ENCODE measurements at regions not wholly inside any gene's neighbourhood (a gene's known extent, or its start where the extent isn't known, plus 50 kb on each side); places are given as distances from the start of the nearest gene placed in this dataset.
"Not testable (repeated sequence)": the region's sequence is repeated elsewhere in the genome, so short reads cannot be mapped to it uniquely, and the experiment has no call there.

GRCh38 chr1:91148641-91149069 lies 126.8 kb upstream of the ZNF644 start:
- no peak for DNase-seq

DNA sequence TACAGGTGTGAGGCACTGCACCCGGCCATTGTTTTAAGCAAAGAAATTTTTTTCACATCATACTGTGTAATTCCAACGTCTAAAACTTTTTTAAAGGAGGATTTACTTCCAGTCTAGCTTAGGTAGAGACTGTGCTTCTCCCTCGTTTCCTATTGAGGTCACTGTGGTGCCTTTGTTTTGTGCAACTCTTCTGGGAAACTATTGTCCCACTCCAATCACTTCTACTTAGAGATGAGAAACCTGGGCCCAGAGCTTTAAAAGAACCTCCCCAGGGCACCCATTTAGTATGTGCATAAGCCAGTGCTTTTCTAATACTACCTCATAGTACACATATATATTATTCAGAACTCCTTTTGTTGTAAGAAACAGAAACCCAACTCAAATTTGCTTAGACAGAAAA lies 120.0 kb upstream of the ZNF644 start:
- DNase-seq = no peak

DNA sequence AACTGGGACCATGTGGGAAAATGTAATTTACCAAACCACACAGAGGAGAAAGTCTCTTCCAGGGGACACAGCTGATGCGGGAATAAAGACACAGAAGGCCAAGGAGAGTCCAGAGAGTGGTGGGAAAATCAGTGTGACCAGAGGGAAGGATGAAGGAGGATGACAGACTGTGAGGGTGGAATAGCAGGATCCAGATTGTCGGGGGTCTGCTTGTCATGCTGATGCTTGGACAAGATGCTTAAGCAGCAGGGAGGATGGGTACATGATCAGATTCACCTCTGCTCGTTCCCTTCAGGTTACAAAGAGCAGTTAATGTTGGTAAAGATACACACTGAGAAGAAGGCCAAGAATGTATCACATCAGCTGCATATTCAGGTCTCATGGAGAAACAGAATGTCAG lies 117.1 kb upstream of the ZNF644 start:
- no peak for DNase-seq

- DNase-seq = no peak
Observed at GRCh38 chr1:91137173-91137852, 115.5 kb upstream of the ZNF644 start.

DNA sequence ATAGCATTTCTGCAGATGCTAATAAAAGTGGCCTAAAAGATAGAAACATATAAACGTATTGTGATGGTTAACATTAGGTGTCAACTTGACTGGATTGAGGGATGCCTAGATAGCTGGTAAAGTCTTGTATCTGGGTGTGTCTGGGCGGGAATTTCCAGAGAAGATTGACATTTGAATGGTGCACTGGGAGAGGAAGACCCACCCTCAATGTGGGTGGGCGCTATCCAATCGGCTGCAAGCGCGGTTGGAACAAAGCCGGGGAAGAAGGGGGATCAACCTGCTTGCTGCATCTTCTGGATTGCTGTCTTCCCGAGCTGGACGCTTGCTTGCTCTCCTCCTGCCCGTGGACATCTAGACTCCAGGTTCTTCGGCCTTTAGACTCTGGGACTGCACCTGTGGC lies 114.0 kb upstream of the ZNF644 start:
- no peak for DNase-seq

DNA sequence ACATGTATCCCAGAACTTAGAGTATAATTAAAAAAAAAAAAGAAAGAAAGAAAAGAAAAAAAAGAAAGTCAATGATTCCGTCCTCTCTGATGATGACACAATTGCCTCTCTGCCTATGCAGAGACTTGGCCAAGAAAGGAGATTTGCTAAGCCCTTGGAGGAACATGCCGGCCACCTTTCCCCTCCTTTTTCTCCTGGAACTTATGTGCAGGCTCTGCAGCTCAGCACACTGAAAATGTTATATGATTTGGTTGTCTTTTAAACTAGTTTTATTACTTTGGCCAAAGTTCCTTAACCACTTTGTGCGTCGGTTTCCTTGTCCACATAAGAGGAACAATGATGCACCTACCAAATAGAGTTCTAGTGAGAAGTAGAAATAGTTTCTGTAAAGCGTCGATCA lies 111.4 kb upstream of the ZNF644 start:
- DNase-seq = no peak

GRCh38 chr1:91130256-91130985 lies 108.6 kb upstream of the ZNF644 start:
- no peak for DNase-seq

DNA sequence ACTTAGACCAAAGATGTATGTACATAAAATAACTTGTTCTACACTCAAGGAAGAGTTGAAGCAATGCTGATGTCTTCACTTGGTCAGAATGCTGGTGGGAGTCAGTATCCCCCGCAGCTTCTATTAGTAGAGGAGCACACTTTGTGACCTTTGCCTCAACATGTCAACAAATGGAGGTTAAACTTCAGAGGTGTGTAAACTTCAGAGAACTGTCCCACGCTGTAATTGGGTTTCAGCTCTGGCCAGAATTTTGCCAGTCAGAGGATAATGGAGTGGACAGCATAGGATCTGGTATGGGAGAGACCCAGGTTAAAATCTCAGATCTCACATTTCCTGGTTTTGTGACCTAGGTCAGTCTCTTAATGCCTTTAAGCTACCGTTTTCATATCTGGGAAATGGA lies 107.6 kb upstream of the ZNF644 start:
- no peak for DNase-seq

GRCh38 chr1:91129017-91129416 lies 107.2 kb upstream of the ZNF644 start:
- no peak for DNase-seq

- peak; percentile 25 for DNase-seq
Observed at GRCh38 chr1:91124989-91125417, 103.2 kb upstream of the ZNF644 start.

DNA sequence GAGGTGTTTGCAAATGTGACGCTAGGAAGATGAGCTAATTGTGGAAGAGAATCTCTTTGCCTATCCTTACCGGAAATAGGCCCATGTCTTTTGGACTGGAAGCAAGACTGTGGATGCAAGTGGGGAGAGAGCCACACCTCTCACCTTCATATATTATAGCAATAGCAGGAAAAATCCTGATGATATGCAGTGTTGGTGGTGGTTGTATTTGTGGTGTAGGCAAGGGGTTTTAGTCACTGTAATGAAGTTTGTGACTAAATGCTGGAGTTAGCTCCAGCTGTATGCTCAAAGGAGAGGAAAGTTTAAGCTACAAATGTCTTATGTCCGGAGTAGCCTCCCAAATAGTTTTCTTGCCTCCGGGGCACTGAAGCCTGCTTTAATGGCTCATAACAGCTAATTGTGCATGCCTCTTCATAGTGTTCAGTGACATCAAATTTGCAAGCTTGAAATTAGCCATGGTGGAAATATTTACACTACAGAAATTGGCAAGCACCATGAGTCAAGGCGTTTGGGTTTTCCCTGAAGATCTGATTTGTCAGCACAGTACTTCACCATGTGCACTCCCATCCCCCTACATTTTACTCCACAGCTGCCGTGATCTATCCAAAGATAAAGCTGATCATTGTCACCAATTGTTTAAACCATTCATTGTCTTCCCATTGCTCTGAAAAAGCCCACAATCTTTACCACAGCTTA lies 102.6 kb upstream of the ZNF644 start:
- DNase-seq = no peak

DNA sequence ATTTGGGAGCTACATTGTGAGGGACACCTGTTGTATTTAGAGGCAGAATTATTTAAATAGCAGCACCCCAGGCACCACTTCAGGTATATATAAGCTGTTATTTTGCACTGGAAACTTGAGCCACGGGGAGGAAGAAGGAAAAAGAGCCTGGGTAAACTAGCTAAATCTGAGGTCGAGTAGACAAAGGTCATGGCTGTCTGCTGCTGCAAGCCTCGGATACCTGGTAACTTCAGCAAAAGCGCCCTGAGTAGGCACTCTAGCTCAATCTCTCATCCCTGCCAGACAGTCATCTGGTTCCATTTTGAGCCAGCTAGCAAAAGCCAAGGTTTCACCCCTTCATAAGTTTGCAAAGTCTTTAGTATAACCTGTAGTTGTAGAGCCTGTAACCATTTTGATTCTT lies 101.9 kb upstream of the ZNF644 start:
- DNase-seq = no peak

DNA sequence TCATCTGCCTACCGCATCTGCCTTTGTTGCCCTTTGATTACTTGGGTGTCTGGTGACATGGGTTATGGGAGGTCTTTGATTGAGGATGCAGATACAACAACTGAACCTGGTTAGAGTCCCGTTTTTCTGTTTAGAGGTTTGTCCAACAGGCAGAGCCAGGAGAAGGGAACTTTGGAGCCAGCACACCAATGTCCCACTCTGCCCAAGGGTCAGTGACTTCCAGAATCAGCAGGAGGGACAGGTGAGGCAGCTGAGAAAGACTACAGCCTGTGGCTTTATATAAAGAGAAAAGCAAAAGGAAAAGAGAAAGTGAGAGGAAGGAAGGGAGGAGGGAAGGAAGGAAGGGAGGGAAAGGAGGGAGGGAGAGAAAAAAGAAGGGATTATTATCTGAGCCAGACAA lies 101.5 kb upstream of the ZNF644 start:
- DNase-seq = no peak

DNA sequence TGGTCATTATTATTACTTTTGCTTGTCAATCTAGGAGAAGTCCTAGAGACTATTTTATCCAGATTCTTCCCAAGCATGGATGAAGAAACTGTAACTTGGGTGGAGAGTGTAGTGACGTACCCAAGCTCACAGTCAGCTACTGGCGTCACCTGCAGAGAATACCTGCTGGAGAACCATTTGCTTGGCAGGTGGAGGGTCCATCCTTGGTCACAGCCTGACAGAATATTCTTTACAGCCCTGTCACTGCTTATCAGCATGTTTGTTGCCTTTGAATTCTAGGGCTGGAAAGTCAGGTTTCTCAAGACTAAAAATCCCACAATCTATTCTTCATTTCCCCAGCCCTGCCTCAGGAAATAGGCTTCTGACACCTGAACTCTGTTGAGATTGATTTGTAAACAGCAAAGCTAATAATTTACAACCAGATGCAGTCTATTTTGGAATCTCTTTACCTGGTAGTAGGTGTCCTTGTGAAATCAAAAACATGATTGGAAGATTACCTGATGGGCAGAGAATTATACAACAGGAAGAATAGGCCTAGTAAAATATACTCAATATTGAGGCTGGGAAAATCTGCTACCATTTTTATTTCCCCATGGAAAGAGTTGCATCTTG lies 100.4 kb upstream of the ZNF644 start:
- no peak for DNase-seq

DNA sequence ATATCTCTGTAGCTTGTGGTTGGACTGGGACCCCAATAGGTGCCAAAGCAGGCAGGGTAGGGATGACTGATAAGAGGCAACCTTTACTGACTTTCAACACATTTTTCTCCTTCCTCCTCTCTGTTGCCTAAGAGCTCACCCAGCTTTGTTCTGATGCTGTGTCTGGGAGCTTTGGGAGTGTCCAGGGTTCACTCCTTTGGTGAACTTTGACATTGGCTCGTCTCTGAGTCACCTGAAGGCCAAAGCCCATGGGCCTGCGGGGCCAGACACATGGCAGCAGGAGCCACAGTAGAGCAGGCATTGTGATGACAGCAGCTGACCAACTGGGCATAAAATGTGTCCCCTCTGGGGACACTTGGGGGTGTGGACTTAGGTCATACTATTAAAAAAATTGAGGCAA lies 99.5 kb upstream of the ZNF644 start:
- no peak for DNase-seq

GRCh38 chr1:91120936-91121335 lies 99.1 kb upstream of the ZNF644 start:
- no peak for DNase-seq

DNA sequence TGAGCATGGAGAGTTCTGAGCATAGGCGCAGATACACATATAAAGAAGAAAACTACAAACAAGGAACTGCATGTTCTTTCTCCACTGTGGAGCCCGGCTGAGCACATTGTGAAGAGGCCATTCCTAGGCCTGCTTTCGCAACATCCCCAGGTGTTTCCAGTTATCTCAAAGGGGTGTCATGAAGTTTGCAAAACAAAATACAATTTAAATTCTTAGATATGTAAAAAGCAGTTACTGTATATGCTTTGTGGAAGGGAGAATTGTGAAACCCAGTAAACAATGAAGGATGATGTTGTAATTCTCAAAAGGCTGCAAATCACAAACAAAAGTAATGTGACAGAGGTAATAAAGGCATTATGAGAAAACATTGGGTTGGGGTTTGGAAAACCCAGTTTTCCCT lies 98.6 kb upstream of the ZNF644 start:
- no peak for DNase-seq

DNA sequence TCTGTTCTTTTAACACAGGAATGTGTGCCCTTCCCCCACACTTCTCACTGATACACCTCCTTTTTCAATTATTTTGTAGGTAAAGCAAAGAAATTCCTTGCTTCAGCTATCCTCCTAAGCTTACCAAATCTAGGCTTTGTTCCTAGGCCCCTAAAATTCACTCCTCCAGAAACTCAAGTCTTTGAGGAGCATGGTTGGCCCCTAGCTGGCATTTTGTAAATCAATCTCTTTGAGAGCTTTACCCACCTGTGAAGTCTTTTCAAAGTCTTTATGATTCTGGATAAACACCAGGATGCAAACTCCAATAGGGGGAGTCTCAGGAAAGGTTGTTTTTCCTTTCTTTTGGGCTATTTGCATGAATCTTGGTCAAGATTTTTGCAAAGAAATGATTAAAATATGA lies 82.9 kb upstream of the ZNF644 start:
- DNase-seq = no peak

DNA sequence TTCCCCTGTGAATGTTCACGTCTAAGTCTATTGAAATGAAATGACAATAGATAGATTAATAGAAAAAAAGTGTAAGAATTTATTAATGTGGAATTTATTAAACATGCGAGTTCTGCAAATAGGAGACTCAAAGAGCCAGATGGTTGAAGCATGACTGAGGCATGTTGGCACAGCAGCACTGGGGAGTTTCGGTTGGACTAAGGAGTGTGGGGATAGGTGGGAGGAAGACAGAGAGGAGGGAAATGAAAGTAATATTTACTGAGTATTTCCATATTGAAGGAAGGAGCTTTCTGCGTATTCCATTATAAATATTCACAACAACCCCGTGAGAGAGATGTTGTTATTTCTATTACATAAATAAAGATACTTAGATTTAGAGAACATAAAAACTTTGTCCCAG lies 79.5 kb upstream of the ZNF644 start:
- no peak for DNase-seq

- DNase-seq = peak; percentile 2
Observed at GRCh38 chr1:91099746-91100621, 78.1 kb upstream of the ZNF644 start.

DNA sequence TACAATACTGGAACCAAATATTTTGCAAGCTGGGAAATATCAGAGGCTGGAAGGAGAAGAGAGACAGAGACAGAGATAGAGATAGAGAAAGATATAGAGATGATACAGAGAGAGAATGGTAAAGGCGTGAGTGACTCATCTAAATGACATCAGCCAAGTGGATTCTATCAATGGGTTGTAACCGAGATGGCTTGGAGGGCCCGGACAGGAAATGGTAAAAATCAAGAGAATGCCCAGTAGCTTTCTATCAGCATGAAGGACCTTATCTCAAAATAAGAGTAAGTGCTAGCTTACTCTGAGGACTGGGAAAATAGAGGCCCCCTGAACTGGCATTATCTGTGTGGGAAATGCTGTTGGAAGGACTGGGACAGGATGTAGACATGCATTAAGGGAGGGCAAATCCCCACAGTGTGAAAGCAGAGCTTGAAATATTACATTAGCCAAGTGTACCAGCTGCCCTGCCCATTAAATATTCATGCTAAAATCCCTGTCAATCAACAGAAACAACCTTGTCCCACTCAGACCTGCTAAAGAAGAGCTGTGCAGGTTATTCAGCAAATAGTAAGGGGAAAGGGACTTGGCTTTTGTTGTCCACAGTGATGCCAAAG lies 76.6 kb upstream of the ZNF644 start:
- DNase-seq = no peak

- not testable (repeated sequence) for DNase-seq
Observed at GRCh38 chr1:91095321-91095720, 73.5 kb upstream of the ZNF644 start.

All from CD4-positive, alpha-beta T cell treated with Interleukin-10 for 1 hour (primary cell).